Loucy (cell line): ENCODE measurements at regions not wholly inside any gene's neighbourhood (a gene's known extent, or its start where the extent isn't known, plus 50 kb on each side); places are given as distances from the start of the nearest gene placed in this dataset.

Experiments
- EZH2phosphoT487 ChIP-seq: fragments of 200-600 bp; IDR thresholded peaks from 2 replicates; pipeline ENCODE4 v1.6.1; 2018; ENCODE audit warnings: antibody characterized with exemption, mild to moderate bottlenecking, moderate library complexity, borderline replicate concordance
- TF ChIP-seq, protein P1 (sequence below): fragments of 200-600 bp; sonication (generic); conservative IDR thresholded peaks from 2 replicates; pipeline ENCODE4 v1.5.1; 2014; ENCODE audit warnings: mild to moderate bottlenecking, antibody characterized with exemption, low read length

- TF ChIP-seq, protein P1, sequence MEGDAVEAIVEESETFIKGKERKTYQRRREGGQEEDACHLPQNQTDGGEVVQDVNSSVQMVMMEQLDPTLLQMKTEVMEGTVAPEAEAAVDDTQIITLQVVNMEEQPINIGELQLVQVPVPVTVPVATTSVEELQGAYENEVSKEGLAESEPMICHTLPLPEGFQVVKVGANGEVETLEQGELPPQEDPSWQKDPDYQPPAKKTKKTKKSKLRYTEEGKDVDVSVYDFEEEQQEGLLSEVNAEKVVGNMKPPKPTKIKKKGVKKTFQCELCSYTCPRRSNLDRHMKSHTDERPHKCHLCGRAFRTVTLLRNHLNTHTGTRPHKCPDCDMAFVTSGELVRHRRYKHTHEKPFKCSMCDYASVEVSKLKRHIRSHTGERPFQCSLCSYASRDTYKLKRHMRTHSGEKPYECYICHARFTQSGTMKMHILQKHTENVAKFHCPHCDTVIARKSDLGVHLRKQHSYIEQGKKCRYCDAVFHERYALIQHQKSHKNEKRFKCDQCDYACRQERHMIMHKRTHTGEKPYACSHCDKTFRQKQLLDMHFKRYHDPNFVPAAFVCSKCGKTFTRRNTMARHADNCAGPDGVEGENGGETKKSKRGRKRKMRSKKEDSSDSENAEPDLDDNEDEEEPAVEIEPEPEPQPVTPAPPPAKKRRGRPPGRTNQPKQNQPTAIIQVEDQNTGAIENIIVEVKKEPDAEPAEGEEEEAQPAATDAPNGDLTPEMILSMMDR: no peak
- no peak for TF ChIP-seq EZH2phosphoT487
Observed at GRCh38 chr13:80555796-80556678, 215.1 kb upstream of the SPRY2 start.
